ENCODE measurements at regions not wholly inside any gene's neighbourhood (a gene's known extent, or its start where the extent isn't known, plus 50 kb on each side); places are given as distances from the start of the nearest gene placed in this dataset.
"Not testable (repeated sequence)": the region's sequence is repeated elsewhere in the genome, so short reads cannot be mapped to it uniquely, and the experiment has no call there.

DNA sequence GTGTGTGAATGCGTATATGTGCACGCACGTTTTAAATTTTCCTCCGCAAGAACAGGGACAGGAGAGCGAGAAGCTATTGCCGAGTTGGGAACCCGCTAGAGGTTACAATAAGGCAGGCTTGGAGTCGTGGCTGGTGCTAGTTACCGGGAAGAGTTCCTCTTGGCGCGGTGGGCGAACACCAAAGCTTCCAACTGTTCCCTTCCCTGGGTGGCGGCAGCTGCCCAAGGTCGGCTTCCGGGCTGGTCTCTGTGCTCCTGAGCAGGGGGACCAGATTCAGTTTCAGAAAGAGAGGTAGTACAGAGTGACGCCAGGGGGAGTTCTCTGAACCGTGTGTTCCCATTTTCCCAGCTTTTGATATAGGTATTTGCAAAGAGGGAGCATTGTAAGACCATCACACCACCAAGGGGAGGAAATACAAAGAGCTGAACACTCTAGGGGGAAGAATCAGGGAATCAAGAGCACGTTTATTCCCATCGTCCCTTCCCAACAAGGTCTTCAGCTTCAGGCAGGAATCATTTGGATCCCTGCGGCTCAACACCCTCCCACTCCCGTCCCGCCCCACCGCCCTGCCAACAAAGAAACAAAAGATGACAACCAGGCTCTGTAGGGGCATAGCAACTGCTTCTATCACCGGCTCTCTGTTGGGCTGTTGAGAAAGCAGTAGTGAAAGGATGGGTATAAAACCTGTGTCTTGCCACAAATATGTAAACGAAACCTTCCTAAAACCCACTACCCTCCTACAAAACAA, 113.6 kb upstream of the TEX13C start:
- peaks cover 5% of the 10 kb centered on the region for H3K27me3 ChIP-seq
- no peaks in the 10 kb centered on the region for H3K9me3 ChIP-seq
- H3K27ac ChIP-seq: no peak overlapping the region
- H3K4me1 ChIP-seq: no peaks in the 10 kb centered on the region
- H3K36me3 ChIP-seq: no peaks in the 10 kb centered on the region
- TF ChIP-seq, protein P1, sequence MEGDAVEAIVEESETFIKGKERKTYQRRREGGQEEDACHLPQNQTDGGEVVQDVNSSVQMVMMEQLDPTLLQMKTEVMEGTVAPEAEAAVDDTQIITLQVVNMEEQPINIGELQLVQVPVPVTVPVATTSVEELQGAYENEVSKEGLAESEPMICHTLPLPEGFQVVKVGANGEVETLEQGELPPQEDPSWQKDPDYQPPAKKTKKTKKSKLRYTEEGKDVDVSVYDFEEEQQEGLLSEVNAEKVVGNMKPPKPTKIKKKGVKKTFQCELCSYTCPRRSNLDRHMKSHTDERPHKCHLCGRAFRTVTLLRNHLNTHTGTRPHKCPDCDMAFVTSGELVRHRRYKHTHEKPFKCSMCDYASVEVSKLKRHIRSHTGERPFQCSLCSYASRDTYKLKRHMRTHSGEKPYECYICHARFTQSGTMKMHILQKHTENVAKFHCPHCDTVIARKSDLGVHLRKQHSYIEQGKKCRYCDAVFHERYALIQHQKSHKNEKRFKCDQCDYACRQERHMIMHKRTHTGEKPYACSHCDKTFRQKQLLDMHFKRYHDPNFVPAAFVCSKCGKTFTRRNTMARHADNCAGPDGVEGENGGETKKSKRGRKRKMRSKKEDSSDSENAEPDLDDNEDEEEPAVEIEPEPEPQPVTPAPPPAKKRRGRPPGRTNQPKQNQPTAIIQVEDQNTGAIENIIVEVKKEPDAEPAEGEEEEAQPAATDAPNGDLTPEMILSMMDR (IDR thresholded peaks at IDR 0.05): no peak
- intact Hi-C loops (cut with DNase I): no loop called here
- H3K4me3 ChIP-seq: peak overlapping the region; percentile 3
- DNase-seq: peak; percentile 15
- peak overlapping the region in 1 of 2 donors; percentile 12 for H3K9ac ChIP-seq (ENCODE audit: low read depth in 2 of 2, low read length in 2 of 2)

DNA sequence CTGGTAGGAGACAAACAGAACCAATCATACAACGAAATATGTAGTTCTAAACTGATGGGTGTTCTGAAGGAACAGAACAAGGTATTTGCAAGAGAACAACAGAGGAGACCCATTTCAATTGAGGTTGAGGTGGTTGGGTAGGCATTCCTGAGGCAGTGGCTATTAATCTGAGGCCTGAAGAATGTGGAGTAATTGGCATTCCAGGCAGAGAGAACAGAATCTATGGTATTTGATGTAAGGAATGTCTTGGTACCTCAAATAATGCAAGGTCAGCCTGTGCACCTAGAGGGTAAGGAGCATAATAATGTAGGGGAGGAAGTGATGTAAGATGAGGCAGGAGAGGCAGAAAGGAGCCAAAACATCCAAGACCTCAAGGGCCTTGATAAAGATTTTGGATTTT, 109.5 kb upstream of the TEX13C start:
- Histone ChIP-seq H3K27me3 (no peaks in the 10 kb centered on the region), H3K9ac (ENCODE audit: low read depth in 2 of 2, low read length in 2 of 2) (no peak overlapping the region), H3K36me3 (no peaks in the 10 kb centered on the region), H3K27ac (no peak overlapping the region), H3K4me1 (no peaks in the 10 kb centered on the region), H3K9me3 (no peaks in the 10 kb centered on the region), H3K4me3 (no peak overlapping the region)
- DNase-seq: no peak
- TF ChIP-seq, protein P1 (IDR thresholded peaks at IDR 0.05): no peak
- intact Hi-C loops (cut with DNase I): no loop called here

DNA sequence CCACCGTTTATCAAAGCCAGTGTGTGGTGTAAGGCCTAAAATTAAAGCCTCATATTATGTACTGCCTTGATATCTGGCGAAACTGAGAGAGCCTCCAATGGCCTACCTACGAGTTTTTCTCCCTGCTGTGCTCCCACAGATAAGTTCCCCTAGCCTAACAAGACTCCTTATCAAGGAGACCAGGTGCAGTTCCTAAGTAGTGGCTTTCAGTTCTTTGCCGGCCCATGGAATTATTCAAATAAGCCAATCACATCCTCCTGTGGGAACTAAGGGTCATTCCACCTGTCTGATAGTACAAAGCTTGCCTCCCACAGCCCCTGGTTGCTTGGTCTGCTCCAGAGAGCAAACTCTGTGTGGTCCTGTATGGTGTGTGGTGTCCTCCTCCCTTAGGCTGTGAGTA, 99.8 kb upstream of the TEX13C start:
- DNase-seq: no peak
- Histone ChIP-seq H3K27me3 (no peaks in the 10 kb centered on the region), H3K4me3 (no peak overlapping the region), H3K9ac (ENCODE audit: low read depth in 2 of 2, low read length in 2 of 2) (no peak overlapping the region), H3K27ac (no peak overlapping the region), H3K4me1 (no peaks in the 10 kb centered on the region), H3K9me3 (no peaks in the 10 kb centered on the region), H3K36me3 (no peaks in the 10 kb centered on the region)
- intact Hi-C loops (cut with DNase I): no loop called here
- TF ChIP-seq, protein P1 (IDR thresholded peaks at IDR 0.05): no peak

DNA sequence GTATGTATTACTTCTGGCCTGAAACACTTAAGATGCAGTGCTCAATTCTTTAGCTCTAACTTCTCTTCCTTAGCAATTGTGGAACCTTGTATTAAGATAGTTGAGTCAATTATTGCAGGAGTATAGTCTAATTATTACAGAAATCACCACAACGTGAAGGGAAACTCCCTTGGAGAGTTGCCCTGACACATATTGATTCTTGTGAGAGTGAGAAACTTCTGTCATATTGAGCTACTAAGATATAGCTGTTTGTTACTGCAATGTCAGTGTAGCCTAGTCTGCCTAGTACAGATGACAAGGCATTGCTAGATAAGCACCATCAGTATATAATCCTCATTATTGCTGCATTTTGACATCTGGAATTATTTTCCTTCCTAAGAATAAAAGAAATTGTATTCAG, 82.7 kb upstream of the TEX13C start:
- H3K9ac ChIP-seq (ENCODE audit: low read depth in 2 of 2, low read length in 2 of 2): no peak overlapping the region
- TF ChIP-seq, protein P1 (IDR thresholded peaks at IDR 0.05): no peak
- intact Hi-C loops (cut with DNase I): no loop called here
- H3K36me3 ChIP-seq: no peaks in the 10 kb centered on the region
- no peaks in the 10 kb centered on the region for H3K4me1 ChIP-seq
- no peaks in the 10 kb centered on the region for H3K27me3 ChIP-seq
- H3K4me3 ChIP-seq: no peak overlapping the region
- H3K27ac ChIP-seq: no peak overlapping the region
- no peaks in the 10 kb centered on the region for H3K9me3 ChIP-seq
- no peak for DNase-seq

DNA sequence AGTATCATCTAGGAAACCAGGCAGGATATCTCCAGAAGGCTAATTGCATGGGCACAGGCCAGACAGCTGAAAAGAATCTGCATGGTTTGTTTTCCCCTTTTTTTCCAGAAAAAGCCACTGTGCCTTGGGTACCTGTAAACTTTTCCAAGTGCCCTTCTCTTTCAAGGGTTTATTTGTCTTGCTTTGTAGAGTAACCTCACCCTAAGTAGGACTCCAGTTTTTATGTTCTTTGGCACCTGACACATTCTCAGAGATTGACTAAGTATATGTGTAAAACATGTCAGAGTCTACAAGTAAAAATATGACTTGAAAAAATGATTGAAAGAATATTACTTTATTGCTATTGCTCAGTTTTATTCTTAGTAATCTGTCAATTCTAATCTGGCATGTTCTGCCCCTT, 70.7 kb upstream of the TEX13C start:
- Histone ChIP-seq H3K27me3 (no peaks in the 10 kb centered on the region), H3K4me1 (no peaks in the 10 kb centered on the region), H3K4me3 (no peak overlapping the region), H3K9me3 (no peaks in the 10 kb centered on the region), H3K27ac (no peak overlapping the region), H3K36me3 (no peaks in the 10 kb centered on the region), H3K9ac (ENCODE audit: low read depth in 2 of 2, low read length in 2 of 2) (no peak overlapping the region)
- intact Hi-C loops (cut with DNase I): no loop called here
- no peak for DNase-seq
- TF ChIP-seq, protein P1 (IDR thresholded peaks at IDR 0.05): no peak

DNA sequence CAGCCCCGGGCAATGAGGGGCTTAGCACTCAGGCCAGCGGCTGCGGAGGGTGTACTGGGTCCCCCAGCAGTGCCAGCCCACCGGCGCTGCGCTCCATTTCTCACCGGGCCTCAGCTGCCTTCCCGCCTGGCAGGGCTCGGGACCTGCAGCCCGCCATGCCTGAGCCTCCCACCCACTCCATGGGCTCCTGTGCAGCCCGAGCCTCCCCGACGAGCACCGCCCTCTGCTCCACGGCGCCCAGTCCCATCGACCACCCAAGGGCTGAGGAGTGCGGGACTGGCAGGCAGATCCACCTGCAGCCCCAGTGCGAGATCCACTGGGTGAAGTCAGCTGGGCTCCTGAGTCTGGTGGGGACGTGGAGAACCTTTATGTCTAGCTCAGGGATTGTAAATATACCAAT, 63.9 kb upstream of the TEX13C start:
- intact Hi-C loops (cut with DNase I); DNase-seq; H3K27ac ChIP-seq; H3K9ac ChIP-seq (ENCODE audit: low read depth in 2 of 2, low read length in 2 of 2); H3K4me1 ChIP-seq; H3K9me3 ChIP-seq; H3K4me3 ChIP-seq; H3K27me3 ChIP-seq; H3K36me3 ChIP-seq: not testable (repeated sequence)

Measured in colonic mucosa (tissue), 4 donors.